Activated CD8-positive, alpha-beta T cell treated with anti-CD3 and anti-CD28 coated beads for 36 hours (primary cell): ENCODE measurements at regions not wholly inside any gene's neighbourhood (a gene's known extent, or its start where the extent isn't known, plus 50 kb on each side); places are given as distances from the start of the nearest gene placed in this dataset.

ENCODE experiments used
- ATAC-seq: fragments of 200-7000 bp; cut with Tn5 transposase; one replicate; pipeline ENCODE4 v1.10.0; 2021; ENCODE audit warnings: mild to moderate bottlenecking, moderate library complexity
- CTCF ChIA-PET: fragments of 350-600 bp; sonication (Branson Sonifier 250); formaldehyde crosslinking; loops from one replicate; lab custom pipeline; 2021; ENCODE audit warnings: antibody characterized with exemption; lab: Charles Lee
- POLR2A ChIA-PET: fragments of 350-600 bp; sonication (Branson Sonifier 250); formaldehyde crosslinking; loops from one replicate; lab custom pipeline; 2021; ENCODE audit warnings: antibody characterized with exemption; lab: Charles Lee
- DNase-seq: peaks from one replicate; pipeline ENCODE4 v3.0.0-alpha.2; 2020
- H3K27ac Mint-ChIP-seq: one replicate; pipeline ENCODE4 v1.8.0; 2021; ENCODE audit warnings: mild to moderate bottlenecking, mixed read lengths
- H3K27me3 Mint-ChIP-seq: one replicate; pipeline ENCODE4 v1.8.0; 2021; ENCODE audit warnings: mixed read lengths
- H3K36me3 Mint-ChIP-seq: one replicate; pipeline ENCODE4 v1.8.0; 2021; ENCODE audit warnings: low read depth, mixed read lengths
- H3K4me1 Mint-ChIP-seq: one replicate; pipeline ENCODE4 v1.8.0; 2021; ENCODE audit warnings: low read depth, mixed read lengths
- H3K4me3 Mint-ChIP-seq: one replicate; pipeline ENCODE4 v1.8.0; 2021; ENCODE audit warnings: mild to moderate bottlenecking, moderate library complexity, mixed read lengths
- H3K9me3 Mint-ChIP-seq: one replicate; pipeline ENCODE4 v1.8.0; 2021; ENCODE audit warnings: mixed read lengths
- intact Hi-C: fragments of 100-400 bp; cut with micrococcal nuclease; formaldehyde crosslinking; loops from one replicate; pipeline ENCODE4 v1.10.0; 2022
- TF ChIP-seq, protein P1 (sequence below): fragments of 200-600 bp; IDR thresholded peaks from one replicate; pipeline ENCODE4 v1.8.0; 2022; ENCODE audit warnings: antibody characterized with exemption, mild to moderate bottlenecking

DNA sequence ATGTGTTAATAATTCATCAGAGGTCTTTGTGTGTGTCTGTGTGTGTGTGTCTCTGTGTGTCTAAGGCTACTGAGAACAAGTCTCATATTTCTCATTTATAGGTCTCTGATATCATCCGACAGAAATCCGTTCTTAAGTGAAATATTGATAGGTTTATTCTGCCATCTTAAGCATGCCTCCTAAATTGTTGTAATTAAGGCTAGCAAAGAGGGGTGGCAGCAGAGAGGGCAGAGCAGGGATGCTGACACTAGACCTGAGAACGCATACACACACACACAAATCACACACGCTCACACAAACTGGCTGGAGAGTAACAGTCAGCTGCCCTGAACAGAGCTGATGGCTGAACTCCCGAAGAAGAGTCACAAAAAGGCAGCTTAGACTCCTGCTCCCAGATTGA, 84.9 kb upstream of the LRFN2 start:
- intact Hi-C loops: no loop called here
- POLR2A ChIA-PET: no interaction called here
- no peak overlapping the region for H3K4me3 Mint-ChIP-seq
- no peaks in the 10 kb centered on the region for H3K9me3 Mint-ChIP-seq
- H3K36me3 Mint-ChIP-seq: no peaks in the 10 kb centered on the region
- CTCF ChIA-PET: no interaction called here
- TF ChIP-seq, protein P1, sequence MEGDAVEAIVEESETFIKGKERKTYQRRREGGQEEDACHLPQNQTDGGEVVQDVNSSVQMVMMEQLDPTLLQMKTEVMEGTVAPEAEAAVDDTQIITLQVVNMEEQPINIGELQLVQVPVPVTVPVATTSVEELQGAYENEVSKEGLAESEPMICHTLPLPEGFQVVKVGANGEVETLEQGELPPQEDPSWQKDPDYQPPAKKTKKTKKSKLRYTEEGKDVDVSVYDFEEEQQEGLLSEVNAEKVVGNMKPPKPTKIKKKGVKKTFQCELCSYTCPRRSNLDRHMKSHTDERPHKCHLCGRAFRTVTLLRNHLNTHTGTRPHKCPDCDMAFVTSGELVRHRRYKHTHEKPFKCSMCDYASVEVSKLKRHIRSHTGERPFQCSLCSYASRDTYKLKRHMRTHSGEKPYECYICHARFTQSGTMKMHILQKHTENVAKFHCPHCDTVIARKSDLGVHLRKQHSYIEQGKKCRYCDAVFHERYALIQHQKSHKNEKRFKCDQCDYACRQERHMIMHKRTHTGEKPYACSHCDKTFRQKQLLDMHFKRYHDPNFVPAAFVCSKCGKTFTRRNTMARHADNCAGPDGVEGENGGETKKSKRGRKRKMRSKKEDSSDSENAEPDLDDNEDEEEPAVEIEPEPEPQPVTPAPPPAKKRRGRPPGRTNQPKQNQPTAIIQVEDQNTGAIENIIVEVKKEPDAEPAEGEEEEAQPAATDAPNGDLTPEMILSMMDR: no peak
- no peaks in the 10 kb centered on the region for H3K4me1 Mint-ChIP-seq
- H3K27me3 Mint-ChIP-seq: peaks cover 1% of the 10 kb centered on the region
- DNase-seq (no peak), ATAC-seq (no peak)
- H3K27ac Mint-ChIP-seq: no peak overlapping the region

DNA sequence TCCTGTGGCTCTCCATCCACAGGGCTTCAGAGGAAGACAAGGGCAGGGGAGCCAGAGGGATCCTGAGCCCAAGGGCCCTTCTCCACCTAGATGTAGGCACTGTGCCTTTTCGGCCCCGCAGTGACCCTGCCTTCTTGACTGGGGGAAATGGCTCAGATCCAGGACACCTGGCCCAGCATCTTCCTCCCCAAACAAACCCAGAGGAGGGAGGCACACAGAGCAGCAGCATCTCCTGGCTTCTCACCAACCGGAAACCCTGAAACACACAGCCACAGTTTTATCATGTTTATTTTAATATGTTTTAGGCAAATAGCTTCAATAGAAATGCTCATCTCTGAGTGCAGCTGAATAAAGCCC, 84.5 kb upstream of the LRFN2 start:
- TF ChIP-seq, protein P1: no peak
- no peak overlapping the region for H3K4me3 Mint-ChIP-seq

DNA sequence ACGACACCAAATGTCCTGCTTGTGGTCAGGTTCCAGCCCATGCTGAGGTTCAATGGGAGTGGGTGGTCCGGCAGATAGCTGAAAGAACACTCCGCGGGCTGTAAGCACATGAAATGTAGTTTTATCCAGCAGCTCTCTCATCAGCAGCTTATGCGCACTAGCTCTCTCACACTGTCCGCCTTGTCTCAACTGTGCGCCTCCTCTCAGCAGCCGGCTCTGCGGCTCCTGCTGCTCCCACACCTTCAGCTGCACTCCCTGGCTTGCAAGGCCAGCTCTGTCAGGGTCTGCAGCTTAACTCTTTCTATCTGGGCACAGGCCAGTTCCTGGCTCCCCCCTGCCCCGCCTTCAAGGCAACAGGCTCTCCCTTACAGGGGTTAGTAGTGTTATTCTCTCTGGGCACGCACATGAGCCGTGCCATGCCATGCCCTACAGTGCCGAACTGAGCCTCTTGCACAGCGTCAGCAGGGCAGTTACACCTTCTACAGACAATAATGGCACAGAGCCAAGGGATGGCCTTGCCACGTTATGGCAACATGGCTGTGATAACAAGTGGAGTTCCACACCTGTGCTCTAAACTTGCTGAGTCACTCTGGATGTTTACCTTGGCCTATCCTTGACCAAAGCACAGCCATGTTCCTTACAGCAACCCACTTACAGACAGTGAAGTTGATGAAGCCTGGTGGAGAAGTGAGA, 84.0 kb upstream of the LRFN2 start:
- no peaks in the 10 kb centered on the region for H3K9me3 Mint-ChIP-seq
- H3K27ac Mint-ChIP-seq: no peak overlapping the region
- intact Hi-C loops: no loop called here
- DNase-seq: no peak
- TF ChIP-seq, protein P1: no peak
- ChIA-PET POLR2A (no interaction called here), CTCF (no interaction called here)
- H3K27me3 Mint-ChIP-seq: no peaks in the 10 kb centered on the region
- no peaks in the 10 kb centered on the region for H3K4me1 Mint-ChIP-seq
- H3K36me3 Mint-ChIP-seq: no peaks in the 10 kb centered on the region
- no peak overlapping the region for H3K4me3 Mint-ChIP-seq
- ATAC-seq: no peak

More for the DNA sequence above, 84.5 kb upstream of the LRFN2 start:
- Mint-ChIP-seq H3K4me1 (no peaks in the 10 kb centered on the region), H3K27me3 (peaks cover 1% of the 10 kb centered on the region), H3K9me3 (no peaks in the 10 kb centered on the region), H3K27ac (no peak overlapping the region), H3K36me3 (no peaks in the 10 kb centered on the region)
- intact Hi-C loops: no loop called here
- ChIA-PET CTCF (no interaction called here), POLR2A (no interaction called here)
- no peak for DNase-seq
- no peak for ATAC-seq

DNA sequence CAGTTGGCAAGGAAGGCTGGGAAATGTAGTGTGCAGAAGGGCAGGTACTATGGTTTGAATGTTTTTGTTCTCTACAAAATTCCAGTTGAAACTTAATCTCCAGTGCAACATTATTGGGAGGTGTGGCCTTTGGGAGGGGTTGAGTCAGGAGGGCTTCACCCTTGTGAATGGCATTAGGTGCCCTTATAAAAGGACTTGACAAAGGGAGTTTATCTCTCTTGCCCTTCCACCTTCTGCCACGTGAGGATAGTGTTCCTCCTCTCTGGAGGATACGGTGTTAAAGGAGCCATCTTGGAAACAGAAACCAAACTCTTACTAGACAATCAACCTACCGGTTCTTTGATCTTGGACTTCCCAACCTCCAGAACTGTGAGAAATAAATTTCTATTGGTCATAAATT, 82.2 kb upstream of the LRFN2 start:
- peaks cover 3% of the 10 kb centered on the region for H3K36me3 Mint-ChIP-seq
- CTCF ChIA-PET: no interaction called here
- no peak for DNase-seq
- H3K27ac Mint-ChIP-seq: no peak overlapping the region
- TF ChIP-seq, protein P1: no peak
- H3K9me3 Mint-ChIP-seq: peaks cover 12% of the 10 kb centered on the region
- H3K4me1 Mint-ChIP-seq: no peaks in the 10 kb centered on the region
- POLR2A ChIA-PET: no interaction called here
- intact Hi-C loops: no loop called here
- no peaks in the 10 kb centered on the region for H3K27me3 Mint-ChIP-seq
- ATAC-seq: no peak
- H3K4me3 Mint-ChIP-seq: no peak overlapping the region

DNA sequence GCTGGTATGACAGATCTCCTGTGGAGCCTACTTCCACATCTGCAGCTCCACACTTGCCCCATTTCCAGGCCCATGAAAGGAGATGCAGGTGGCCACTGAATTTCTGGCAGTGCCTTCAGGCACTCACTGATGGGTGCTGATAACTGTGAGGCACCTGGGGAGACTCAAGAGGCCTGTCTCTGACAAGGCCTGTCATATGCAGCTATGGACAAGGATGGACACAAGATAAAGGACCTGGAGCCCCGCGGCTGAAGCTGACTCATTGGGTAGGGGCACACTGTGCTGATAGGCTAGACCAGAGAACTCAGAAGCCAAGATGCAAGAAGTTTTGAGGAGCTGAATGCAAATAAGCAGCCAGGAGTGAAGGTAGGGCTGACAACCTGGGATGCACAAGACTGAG, 81.0 kb upstream of the LRFN2 start:
- peaks cover 6% of the 10 kb centered on the region for H3K36me3 Mint-ChIP-seq

More for the DNA sequence above, 81.0 kb upstream of the LRFN2 start:
- Mint-ChIP-seq H3K4me1 (no peaks in the 10 kb centered on the region), H3K9me3 (peaks cover 21% of the 10 kb centered on the region), H3K27ac (no peak overlapping the region), H3K27me3 (no peaks in the 10 kb centered on the region), H3K4me3 (no peak overlapping the region)
- no peak for ATAC-seq
- CTCF ChIA-PET: no interaction called here
- intact Hi-C loops: no loop called here
- TF ChIP-seq, protein P1: no peak
- no peak for DNase-seq
- POLR2A ChIA-PET: no interaction called here
